A172 (cell line): ENCODE measurements at regions not wholly inside any gene's neighbourhood (a gene's known extent, or its start where the extent isn't known, plus 50 kb on each side); places are given as distances from the start of the nearest gene placed in this dataset.
A peak's percentile ranks its signal among the peaks of the same experiment; 100 is the strongest.
"Not testable (repeated sequence)": the region's sequence is repeated elsewhere in the genome, so short reads cannot be mapped to it uniquely, and the experiment has no call there.

Source experiments
- DNase-seq: peaks from one replicate; pipeline ENCODE4 v3.0.0-alpha.2; 2015; ENCODE audit warnings: low spot score

DNA sequence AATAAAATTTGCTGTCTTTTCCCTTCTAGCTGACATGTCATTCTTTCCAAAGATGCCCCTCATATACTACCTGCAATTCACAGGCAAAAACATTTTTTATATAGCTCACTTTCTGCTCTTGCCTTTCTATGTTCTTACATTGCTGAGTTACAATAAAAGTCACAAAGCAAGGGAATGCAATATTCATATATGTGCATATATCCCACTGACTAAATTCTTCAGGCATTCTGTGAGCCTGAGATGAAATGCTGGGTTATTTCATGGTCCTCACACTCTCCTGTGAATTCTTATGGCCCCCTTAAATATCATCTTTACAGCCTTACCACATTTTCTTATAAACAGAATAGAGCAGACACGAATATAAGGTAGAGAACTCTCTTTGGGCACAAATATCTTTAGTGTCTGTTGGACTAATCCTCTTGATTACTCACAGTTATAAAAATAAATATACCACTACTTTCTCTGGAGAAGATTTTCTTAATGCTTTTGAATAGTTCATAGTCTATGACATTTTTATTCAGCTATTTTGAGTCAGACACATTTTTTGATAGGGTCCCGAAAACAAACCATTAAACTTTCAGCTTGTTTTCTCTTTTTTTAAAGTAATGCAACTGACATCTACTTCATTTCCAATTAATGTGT is 84.1 kb upstream of the H2AZ1 start:
- no peak for DNase-seq

GRCh38 chr4:100026066-100026465 is 76.0 kb upstream of the H2AZ1 start:
- DNase-seq: no peak

DNA sequence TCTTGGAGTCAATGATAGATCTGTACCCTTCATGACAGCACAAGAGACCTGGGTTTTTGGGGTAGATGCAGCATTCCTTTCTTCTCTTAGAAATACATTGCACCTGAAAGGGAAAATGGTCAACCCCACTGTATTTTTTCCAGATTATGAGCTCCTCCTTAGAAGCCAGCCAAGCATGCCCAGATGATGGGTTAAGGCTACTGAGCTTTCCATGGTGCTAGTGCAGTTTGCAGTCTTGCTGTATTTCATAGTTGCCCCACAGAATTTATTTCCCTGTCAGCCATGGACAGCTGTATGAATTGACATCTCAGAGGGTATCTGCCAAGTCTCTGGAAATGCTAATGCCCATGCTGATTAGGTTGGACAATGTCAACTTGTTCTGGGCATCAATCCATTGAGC is 73.7 kb upstream of the H2AZ1 start:
- no peak for DNase-seq

GRCh38 chr4:100022792-100023222 is 72.7 kb upstream of the H2AZ1 start:
- no peak for DNase-seq

- no peak for DNase-seq
These were observed 69.7 kb upstream of the H2AZ1 start for GRCh38 chr4:100019821-100020220.

GRCh38 chr4:100017637-100018310 is 67.7 kb upstream of the H2AZ1 start:
- DNase-seq: no peak

- DNase-seq: no peak
These were observed 66.1 kb upstream of the H2AZ1 start for GRCh38 chr4:100016191-100016590.

GRCh38 chr4:100014616-100015015 is 64.5 kb upstream of the H2AZ1 start:
- DNase-seq: peak; percentile 11

GRCh38 chr4:100009490-100009889 is 59.4 kb upstream of the H2AZ1 start:
- DNase-seq: no peak

- no peak for DNase-seq
These were observed 58.0 kb upstream of the H2AZ1 start for GRCh38 chr4:100008048-100008447.

DNA sequence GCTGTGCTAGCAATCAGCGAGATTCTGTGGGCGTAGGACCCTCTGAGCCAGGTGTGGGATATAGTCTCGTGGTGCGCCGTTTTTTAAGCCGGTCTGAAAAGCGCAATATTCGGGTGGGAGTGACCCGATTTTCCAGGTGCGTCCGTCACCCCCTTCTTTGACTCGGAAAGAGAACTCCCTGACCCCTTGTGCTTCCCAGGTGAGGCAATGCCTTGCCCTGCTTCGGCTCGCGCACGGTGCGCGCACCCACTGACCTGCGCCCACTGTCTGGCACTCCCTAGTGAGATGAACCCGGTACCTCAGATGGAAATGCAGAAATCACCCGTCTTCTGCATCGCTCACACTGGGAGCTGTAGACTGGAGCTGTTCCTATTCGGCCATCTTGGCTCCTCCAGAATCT is 56.1 kb upstream of the H2AZ1 start:
- DNase-seq: not testable (repeated sequence)
